ENCODE measurements at regions not wholly inside any gene's neighbourhood (a gene's known extent, or its start where the extent isn't known, plus 50 kb on each side); places are given as distances from the start of the nearest gene placed in this dataset.

GRCh38 chr6:97969065-97969464 is 686.0 kb upstream of the MMS22L start:
- TF ChIP-seq, protein P1, sequence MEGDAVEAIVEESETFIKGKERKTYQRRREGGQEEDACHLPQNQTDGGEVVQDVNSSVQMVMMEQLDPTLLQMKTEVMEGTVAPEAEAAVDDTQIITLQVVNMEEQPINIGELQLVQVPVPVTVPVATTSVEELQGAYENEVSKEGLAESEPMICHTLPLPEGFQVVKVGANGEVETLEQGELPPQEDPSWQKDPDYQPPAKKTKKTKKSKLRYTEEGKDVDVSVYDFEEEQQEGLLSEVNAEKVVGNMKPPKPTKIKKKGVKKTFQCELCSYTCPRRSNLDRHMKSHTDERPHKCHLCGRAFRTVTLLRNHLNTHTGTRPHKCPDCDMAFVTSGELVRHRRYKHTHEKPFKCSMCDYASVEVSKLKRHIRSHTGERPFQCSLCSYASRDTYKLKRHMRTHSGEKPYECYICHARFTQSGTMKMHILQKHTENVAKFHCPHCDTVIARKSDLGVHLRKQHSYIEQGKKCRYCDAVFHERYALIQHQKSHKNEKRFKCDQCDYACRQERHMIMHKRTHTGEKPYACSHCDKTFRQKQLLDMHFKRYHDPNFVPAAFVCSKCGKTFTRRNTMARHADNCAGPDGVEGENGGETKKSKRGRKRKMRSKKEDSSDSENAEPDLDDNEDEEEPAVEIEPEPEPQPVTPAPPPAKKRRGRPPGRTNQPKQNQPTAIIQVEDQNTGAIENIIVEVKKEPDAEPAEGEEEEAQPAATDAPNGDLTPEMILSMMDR (IDR thresholded peaks at IDR 0.05), result no peak
- no peak for TF ChIP-seq EP300 (IDR thresholded peaks at IDR 0.05)

All from sigmoid colon (tissue), 4 donors.